RWPE2 (cell line): ENCODE measurements at regions not wholly inside any gene's neighbourhood (a gene's known extent, or its start where the extent isn't known, plus 50 kb on each side); places are given as distances from the start of the nearest gene placed in this dataset.
"Not testable (repeated sequence)": the region's sequence is repeated elsewhere in the genome, so short reads cannot be mapped to it uniquely, and the experiment has no call there.

Experiments
- ATAC-seq: fragments of 200-7000 bp; cut with Tn5 transposase; 3 replicates; pipeline ENCODE4 v1.9.1; 2021; ENCODE audit warnings: low read depth
- DNase-seq: peaks from one replicate; pipeline ENCODE4 v3.0.0-alpha.2; 2020; ENCODE audit warnings: low spot score
- H3K27ac ChIP-seq: fragments of 450-650 bp; 2 replicates; pipeline ENCODE4 v1.5.1; 2017; ENCODE audit warnings: mild to moderate bottlenecking; ENCODE audit not compliant: poor library complexity, severe bottlenecking
- H3K27me3 ChIP-seq: fragments of 250-450 bp; sonication (Bioruptor Pico); 2 replicates; pipeline ENCODE4 v1.5.1; 2021; ENCODE audit warnings: mild to moderate bottlenecking, moderate library complexity; ENCODE audit not compliant: insufficient read depth, poor library complexity, severe bottlenecking
- H3K36me3 ChIP-seq: fragments of 250-450 bp; sonication (Bioruptor Pico); 2 replicates; pipeline ENCODE4 v1.5.1; 2020; ENCODE audit warnings: low read depth, mild to moderate bottlenecking, moderate library complexity
- H3K4me1 ChIP-seq: fragments of 250-450 bp; sonication (Bioruptor Pico); 2 replicates; pipeline ENCODE4 v1.5.1; 2021; ENCODE audit warnings: mild to moderate bottlenecking, moderate library complexity; ENCODE audit not compliant: insufficient read depth, poor library complexity, severe bottlenecking
- H3K4me3 ChIP-seq: fragments of 250-450 bp; sonication (Bioruptor Pico); 2 replicates; pipeline ENCODE4 v1.5.1; 2021; ENCODE audit warnings: mild to moderate bottlenecking, moderate library complexity; ENCODE audit not compliant: severe bottlenecking
- H3K9me3 ChIP-seq: fragments of 250-450 bp; sonication (Bioruptor Pico); 2 replicates; pipeline ENCODE4 v1.5.1; 2021; ENCODE audit warnings: mild to moderate bottlenecking, moderate library complexity; ENCODE audit not compliant: severe bottlenecking
- CTCF ChIP-seq: fragments of 450-650 bp; IDR thresholded peaks from one replicate; pipeline ENCODE4 v1.5.1; 2017; ENCODE audit warnings: mild to moderate bottlenecking, moderate library complexity; ENCODE audit not compliant: poor library complexity, severe bottlenecking

DNA sequence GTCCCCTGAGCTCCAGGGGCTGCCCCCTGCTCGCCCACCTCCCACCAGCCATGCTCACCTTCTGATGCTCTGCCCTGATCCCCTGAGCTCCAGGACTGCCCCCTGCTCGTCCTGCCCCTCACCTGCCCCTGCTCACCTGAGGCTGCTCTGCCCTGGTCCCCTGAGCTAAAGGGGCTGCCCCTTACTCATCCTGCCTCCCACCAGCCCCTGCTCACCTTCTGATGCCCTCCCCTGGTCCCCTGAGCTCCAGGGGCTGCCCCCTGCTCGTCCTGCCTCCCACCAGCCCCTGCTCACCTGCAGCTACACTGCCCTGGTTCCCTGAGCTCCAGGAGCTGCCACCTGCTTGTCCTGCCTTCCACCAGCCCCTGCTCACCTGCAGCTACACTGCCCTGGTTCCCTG lies 247.2 kb downstream of the TMEM121 start:
- DNase-seq, result no peak
- Histone ChIP-seq H3K4me3 (no peak overlapping the region), H3K27me3 (no peaks in the 10 kb centered on the region), H3K4me1 (no peaks in the 10 kb centered on the region), H3K36me3 (no peaks in the 10 kb centered on the region), H3K27ac (no peak overlapping the region), H3K9me3 (no peaks in the 10 kb centered on the region)
- no peak for TF ChIP-seq CTCF
- ATAC-seq, result peak; percentile 11; the same call in 2 of the 3 replicates

DNA sequence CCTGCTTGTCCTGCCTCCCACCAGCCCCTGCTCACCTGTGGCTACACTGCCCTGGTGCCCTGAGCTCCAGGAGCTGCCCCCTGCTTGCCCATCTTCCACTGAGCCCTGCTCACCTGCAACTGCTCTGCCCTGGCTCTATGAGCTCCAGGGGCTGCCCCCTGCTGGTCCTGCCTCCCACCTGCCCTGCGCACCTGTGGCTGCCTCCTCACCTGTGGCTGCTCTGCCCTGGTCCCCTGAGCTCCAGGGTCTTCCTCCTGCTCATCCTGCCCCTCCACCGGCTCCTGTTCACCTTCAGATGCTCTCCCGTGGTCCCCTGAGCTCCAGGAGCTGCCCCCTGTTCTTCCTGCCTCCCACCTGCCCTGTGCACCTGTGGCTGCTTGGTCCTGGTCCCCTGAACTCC lies 247.6 kb downstream of the TMEM121 start:
- peak; percentile 32; the same call in 1 of the 3 replicates for ATAC-seq
- no peak overlapping the region for H3K4me3 ChIP-seq
- no peak for TF ChIP-seq CTCF
- DNase-seq, result no peak
- H3K4me1 ChIP-seq, result no peaks in the 10 kb centered on the region
- no peaks in the 10 kb centered on the region for H3K27me3 ChIP-seq
- no peaks in the 10 kb centered on the region for H3K9me3 ChIP-seq
- H3K36me3 ChIP-seq, result no peaks in the 10 kb centered on the region
- no peak overlapping the region for H3K27ac ChIP-seq

DNA sequence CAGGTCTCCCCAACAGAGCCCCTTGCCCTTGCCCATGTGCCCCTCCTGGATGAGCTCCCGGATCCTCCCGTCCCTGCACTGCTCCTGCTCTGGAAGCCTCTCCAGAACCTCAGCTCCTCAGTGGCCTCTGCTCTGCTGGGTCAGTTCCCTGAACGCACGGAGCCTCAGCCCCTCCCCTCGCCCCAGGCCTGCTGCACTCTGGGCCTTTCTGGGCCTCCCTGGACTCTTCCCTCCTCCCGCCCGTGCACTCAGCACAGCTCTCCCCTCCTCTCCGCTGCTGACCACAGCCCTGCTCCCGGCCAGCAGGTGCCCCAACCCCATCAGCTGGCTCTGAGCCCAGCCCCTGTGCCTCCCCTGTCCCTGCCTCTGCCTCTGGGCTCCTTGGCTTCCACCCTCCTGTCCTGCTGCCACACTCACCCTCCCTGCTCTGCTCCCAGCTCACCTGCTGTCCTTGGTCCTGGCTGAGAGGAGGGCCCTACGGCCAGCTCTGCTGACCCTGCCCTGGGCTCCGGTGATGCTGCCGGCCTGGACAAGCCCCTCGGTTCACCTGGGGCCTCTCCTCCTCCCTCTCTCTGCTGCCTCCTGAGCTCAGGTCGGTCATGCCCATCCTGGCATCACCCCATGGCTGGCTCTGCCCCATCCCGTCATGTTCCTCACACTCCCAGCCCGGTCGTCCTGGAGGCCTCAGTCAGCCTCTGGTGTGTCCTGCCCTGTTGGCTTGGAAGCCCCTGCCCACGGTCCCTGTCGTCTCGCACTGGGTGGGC lies 248.4 kb downstream of the TMEM121 start:
- DNase-seq, H3K4me3 ChIP-seq, H3K27me3 ChIP-seq, H3K9me3 ChIP-seq, H3K27ac ChIP-seq, H3K36me3 ChIP-seq, H3K4me1 ChIP-seq: not testable (repeated sequence)
- peak; percentile 30; the same call in 1 of the 3 replicates for ATAC-seq

DNA sequence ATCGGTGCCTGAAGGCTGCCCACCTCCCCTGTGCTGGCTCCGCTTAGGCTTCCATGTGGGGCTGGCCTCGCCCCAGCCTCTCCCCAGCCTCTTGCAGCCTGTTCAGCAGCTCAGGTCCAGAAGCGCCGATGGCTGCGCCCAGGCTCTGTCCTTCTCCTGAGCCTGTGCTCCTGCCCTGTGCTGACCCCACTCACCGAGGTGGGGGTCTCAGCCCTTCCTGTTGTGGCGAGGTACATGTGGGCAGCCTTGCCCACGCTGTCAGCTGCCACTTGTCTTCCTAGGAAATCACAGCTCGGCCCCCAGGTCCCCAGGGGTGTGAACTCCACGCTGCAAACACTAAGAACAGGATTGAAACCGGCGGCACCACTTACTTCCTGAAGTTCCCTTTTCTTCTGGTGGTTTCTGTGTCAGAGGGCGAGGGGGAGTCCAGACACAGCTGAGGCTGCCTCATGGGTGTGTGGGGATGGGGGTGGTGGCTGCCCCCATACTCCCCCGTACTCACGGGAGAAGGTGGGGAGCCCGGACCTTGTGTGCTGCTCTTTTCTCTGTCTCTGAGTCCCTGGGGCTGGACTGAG lies 249.1 kb downstream of the TMEM121 start:
- H3K9me3 ChIP-seq, H3K36me3 ChIP-seq, H3K27me3 ChIP-seq, H3K4me3 ChIP-seq, ATAC-seq, H3K4me1 ChIP-seq, DNase-seq, H3K27ac ChIP-seq: not testable (repeated sequence)

- not testable (repeated sequence) for H3K27me3 ChIP-seq, H3K9me3 ChIP-seq, H3K36me3 ChIP-seq, H3K4me3 ChIP-seq, ATAC-seq, H3K27ac ChIP-seq, H3K4me1 ChIP-seq, DNase-seq
Observed at GRCh38 chr14:105776112-105776511, 249.7 kb downstream of the TMEM121 start.

DNA sequence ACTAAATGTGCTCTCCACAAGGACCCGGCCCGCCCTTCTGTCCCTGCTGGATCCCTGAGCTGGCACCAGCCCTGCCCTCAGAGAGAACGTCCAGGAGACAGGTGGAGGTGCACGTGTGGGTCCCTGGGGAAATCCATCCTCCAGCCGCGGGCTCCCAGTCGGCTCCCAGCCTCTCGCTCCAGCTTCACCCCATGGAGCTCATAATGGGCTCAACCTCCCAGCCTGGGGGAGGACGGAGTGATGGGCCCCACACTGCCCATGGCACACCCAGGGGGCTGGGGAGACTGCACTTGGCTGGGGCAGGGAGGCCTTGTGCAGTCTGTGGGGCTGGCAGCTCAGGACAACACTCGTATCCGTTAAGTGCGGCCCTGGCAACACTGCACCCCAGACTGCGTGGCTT lies 250.5 kb downstream of the TMEM121 start:
- H3K27me3 ChIP-seq, result no peaks in the 10 kb centered on the region
- TF ChIP-seq CTCF, result no peak
- H3K9me3 ChIP-seq, result peaks cover 11% of the 10 kb centered on the region
- DNase-seq (no peak), ATAC-seq (no peak)
- no peaks in the 10 kb centered on the region for H3K36me3 ChIP-seq
- H3K4me1 ChIP-seq, result no peaks in the 10 kb centered on the region
- H3K27ac ChIP-seq, result no peak overlapping the region
- H3K4me3 ChIP-seq, result no peak overlapping the region
